ENCODE measurements at regions not wholly inside any gene's neighbourhood (a gene's known extent, or its start where the extent isn't known, plus 50 kb on each side); places are given as distances from the start of the nearest gene placed in this dataset.

GRCh38 chr9:82129708-82130107, 141.1 kb downstream of the SPATA31D1 start (continued):
- TF ChIP-seq KLF13 (tag; IDR thresholded peaks at IDR 0.05; ENCODE audit: borderline replicate concordance, low read depth) = no peak
- TF ChIP-seq ARID4B (CRISPR knock-in tag; IDR thresholded peaks at IDR 0.05) = no peak

GRCh38 chr9:82130331-82131042, 141.9 kb downstream of the SPATA31D1 start:
- intact Hi-C loops (cut with micrococcal nuclease) = no loop called here
- no TSS peak for BruUV-seq (replicated peaks)
- Histone ChIP-seq H3K9me1 (ENCODE audit: control insufficient read depth, insufficient read depth, low read length) (no peaks in the 10 kb centered on the region), H4K20me1 (replicated peaks; ENCODE audit: control insufficient read depth, insufficient read depth, low read length) (no peaks in the 10 kb centered on the region), H3K79me2 (ENCODE audit: control insufficient read depth, insufficient read depth, low read length) (no peaks in the 10 kb centered on the region), H3K36me3 (ENCODE audit: control insufficient read depth, insufficient read depth, low read length) (no peaks in the 10 kb centered on the region), H3K27me3 (ENCODE audit: control insufficient read depth in 2 of 2, insufficient read depth in 2 of 2, low read length in 2 of 2) (no peaks in the 10 kb centered on the region), H3K27ac (ENCODE audit: extremely low read depth, low read depth, low read length) (no peak overlapping the region), H3K9ac (ENCODE audit: insufficient read depth in 1 of 2, low read depth in 2 of 2, low read length in 2 of 2) (no peak overlapping the region), H2AFZ (ENCODE audit: low read depth, low read length) (no peak overlapping the region), H3K4me1 (replicated peaks in 1 of 2; ENCODE audit: control insufficient read depth in 2 of 2, insufficient read depth in 2 of 2, low read length in 2 of 2) (no peaks in the 10 kb centered on the region), H3K4me3 (no peak overlapping the region), H3K4me2 (ENCODE audit: insufficient read depth, low read length) (no peak overlapping the region), H3K9me3 (replicated peaks; ENCODE audit: control insufficient read depth, insufficient read depth, low read depth, low read length) (no peaks in the 10 kb centered on the region)
- ChIA-PET POLR2A (no interaction called here), CTCF (ENCODE audit: low intra/inter-chr PET ratio) (no interaction called here)
- 0% methylated on average over 5 of the region's 13 CpGs for WGBS (ENCODE audit: insufficient coverage, low coverage, missing lambda C conversion rate)
- no peak for FAIRE-seq
- ATAC-seq = no peak
- no peak for DNase-seq (ENCODE audit: extremely low read depth in 1 of 4, low spot score in 3 of 4)
- in situ Hi-C loops (cut with MboI) = no loop called here
- no peak for TF ChIP-seq ZFP30 (CRISPR knock-in tag; IDR thresholded peaks at IDR 0.05; ENCODE audit: borderline replicate concordance)
- TF ChIP-seq SRSF3 (IDR thresholded peaks at IDR 0.05; ENCODE audit: insufficient read depth, low read length) = no peak
- TF ChIP-seq ILF3 (IDR thresholded peaks at IDR 0.05; ENCODE audit: borderline replicate concordance) = no peak
- no peak for TF ChIP-seq ZNF354B (CRISPR knock-in tag; IDR thresholded peaks at IDR 0.05)
- TF ChIP-seq PHB2 (IDR thresholded peaks at IDR 0.05; ENCODE audit: low read depth) = no peak
- TF ChIP-seq TAF15 (IDR thresholded peaks at IDR 0.05; ENCODE audit: low read depth, low read length) = no peak
- no peak for TF ChIP-seq PKNOX1 (IDR thresholded peaks at IDR 0.05)
- no peak for TF ChIP-seq RFX5 (IDR thresholded peaks at IDR 0.05; ENCODE audit: low read depth, low read length)
- no peak for TF ChIP-seq CAMTA2 (CRISPR knock-in tag; conservative IDR thresholded peaks at IDR 0.05)
- no peak for TF ChIP-seq MTA2 (IDR thresholded peaks at IDR 0.05; ENCODE audit: low read depth)
- TF ChIP-seq SMARCC2 (IDR thresholded peaks at IDR 0.05; ENCODE audit: low read depth) = no peak
- no peak for TF ChIP-seq NBN (IDR thresholded peaks at IDR 0.05; ENCODE audit: low read depth)
- TF ChIP-seq HINFP (tag; conservative IDR thresholded peaks at IDR 0.05; ENCODE audit: low read depth) = no peak

Data from K562 (cell line).